NB4 (cell line): ENCODE measurements at regions not wholly inside any gene's neighbourhood (a gene's known extent, or its start where the extent isn't known, plus 50 kb on each side); places are given as distances from the start of the nearest gene placed in this dataset.
"Not testable (repeated sequence)": the region's sequence is repeated elsewhere in the genome, so short reads cannot be mapped to it uniquely, and the experiment has no call there.

Experiments
- DNase-seq: peaks from one replicate; pipeline ENCODE4 v3.0.0; 2010; ENCODE audit warnings: low read depth
- H3K4me3 ChIP-seq: one replicate; pipeline ENCODE4 v1.5.1; 2011; ENCODE audit warnings: mild to moderate bottlenecking, low read depth, low read length, moderate library complexity
- MYC ChIP-seq: IDR thresholded peaks from 2 replicates; pipeline ENCODE4 v1.6.1; 2011; ENCODE audit warnings: low read depth, low read length
- POLR2A ChIP-seq: IDR thresholded peaks from 2 replicates; pipeline ENCODE4 v1.6.1; 2011; ENCODE audit warnings: mild to moderate bottlenecking; ENCODE audit not compliant: insufficient read length; ENCODE audit errors: extremely low read depth
- TF ChIP-seq, protein P1 (sequence below): IDR thresholded peaks from 2 replicates; pipeline ENCODE4 v1.6.1; 2011; ENCODE audit warnings: low read depth, low read length
- TF ChIP-seq, protein P2 (sequence below): IDR thresholded peaks from one replicate; pipeline ENCODE4 v1.5.1; 2012; ENCODE audit warnings: low read depth, low read length

DNA sequence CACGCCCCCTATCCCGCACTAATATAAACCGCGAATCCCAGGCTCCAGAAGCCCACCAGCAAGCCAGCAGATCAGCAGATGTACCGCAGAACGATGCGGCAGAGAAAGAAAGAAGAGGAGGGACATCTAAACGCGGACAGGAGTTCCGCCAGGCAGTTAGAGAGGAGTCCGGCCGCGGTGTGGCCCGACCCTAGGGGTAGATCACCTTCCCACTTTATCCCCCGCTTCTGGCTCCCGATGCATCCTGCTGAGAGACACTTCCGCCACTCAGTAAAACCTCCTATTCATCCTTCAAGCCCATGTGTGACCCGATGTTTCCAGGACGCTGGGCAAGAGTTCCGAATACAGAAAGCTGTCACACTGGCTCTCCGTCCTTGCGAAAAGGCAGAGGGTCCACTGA is 1046.8 kb downstream of the SLITRK5 start:
- no peak for DNase-seq
- H3K4me3 ChIP-seq: no peak overlapping the region
- TF ChIP-seq, protein P1, sequence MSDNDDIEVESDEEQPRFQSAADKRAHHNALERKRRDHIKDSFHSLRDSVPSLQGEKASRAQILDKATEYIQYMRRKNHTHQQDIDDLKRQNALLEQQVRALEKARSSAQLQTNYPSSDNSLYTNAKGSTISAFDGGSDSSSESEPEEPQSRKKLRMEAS: no peak
- TF ChIP-seq, protein P2, sequence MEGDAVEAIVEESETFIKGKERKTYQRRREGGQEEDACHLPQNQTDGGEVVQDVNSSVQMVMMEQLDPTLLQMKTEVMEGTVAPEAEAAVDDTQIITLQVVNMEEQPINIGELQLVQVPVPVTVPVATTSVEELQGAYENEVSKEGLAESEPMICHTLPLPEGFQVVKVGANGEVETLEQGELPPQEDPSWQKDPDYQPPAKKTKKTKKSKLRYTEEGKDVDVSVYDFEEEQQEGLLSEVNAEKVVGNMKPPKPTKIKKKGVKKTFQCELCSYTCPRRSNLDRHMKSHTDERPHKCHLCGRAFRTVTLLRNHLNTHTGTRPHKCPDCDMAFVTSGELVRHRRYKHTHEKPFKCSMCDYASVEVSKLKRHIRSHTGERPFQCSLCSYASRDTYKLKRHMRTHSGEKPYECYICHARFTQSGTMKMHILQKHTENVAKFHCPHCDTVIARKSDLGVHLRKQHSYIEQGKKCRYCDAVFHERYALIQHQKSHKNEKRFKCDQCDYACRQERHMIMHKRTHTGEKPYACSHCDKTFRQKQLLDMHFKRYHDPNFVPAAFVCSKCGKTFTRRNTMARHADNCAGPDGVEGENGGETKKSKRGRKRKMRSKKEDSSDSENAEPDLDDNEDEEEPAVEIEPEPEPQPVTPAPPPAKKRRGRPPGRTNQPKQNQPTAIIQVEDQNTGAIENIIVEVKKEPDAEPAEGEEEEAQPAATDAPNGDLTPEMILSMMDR: no peak
- TF ChIP-seq POLR2A (no peak), MYC (no peak)

DNA sequence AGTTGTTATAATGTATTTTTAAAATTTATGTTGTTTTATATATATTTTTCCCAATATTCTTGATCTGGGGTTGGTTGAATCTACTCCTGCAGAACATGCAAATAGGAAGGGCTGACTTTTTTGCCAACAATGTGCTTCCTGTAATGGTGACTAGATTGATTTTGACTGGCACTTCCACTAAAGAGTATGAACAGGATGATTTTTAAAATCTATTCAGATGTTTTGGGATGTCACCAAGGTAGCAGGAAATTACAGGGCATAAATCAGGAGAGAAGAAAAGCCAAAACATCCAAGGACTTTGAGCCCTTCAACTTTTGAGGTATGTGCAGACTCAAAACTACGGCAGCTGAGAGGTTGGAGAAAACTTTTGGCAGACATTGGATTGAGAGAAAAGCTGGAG is 1047.6 kb downstream of the SLITRK5 start:
- no peak overlapping the region for H3K4me3 ChIP-seq
- no peak for DNase-seq
- no peak for TF ChIP-seq POLR2A
- TF ChIP-seq, protein P2: no peak

DNA sequence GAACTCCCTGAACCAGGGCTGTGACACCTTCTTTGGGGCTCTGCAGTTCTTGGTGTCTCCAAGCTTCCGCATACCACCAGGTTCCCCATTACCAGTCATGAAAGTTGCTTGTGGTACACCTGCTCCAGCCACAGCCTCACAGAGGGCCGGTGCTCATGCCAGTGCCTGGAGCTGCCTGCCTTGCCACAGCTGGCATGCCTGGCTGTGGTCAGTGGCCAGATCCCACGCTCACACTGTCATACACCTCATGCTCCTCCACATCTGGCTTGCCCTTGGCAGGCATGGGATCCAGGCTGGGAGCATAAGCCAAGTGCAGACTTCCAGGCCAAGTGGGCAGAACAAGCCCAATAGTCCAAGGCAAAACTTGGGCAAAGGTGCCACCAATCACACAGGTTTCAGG is 1054.9 kb downstream of the SLITRK5 start:
- no peak for DNase-seq

DNA sequence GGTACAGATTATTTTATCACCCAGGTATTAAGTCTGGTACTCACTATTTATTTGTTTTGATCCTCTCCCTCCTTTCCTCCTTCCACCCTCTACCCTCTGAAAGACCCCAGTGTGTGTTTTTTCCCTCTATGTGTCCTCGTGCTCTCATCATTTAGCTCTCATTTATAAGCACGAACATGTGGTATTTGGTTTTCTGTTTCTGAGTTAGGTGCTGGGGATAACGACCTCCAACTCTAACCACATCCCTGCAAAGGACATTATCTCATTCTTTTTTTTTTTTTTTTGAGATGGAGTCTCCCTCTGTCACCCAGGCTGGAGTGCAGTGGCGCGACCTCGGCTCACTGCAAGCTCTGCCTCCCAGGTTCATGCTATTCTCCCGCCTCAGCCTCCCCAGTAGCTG is 1056.1 kb downstream of the SLITRK5 start:
- DNase-seq: not testable (repeated sequence)

More for the DNA sequence above, 1054.9 kb downstream of the SLITRK5 start:
- no peak overlapping the region for H3K4me3 ChIP-seq
- TF ChIP-seq, protein P2: no peak
- TF ChIP-seq POLR2A (no peak), MYC (no peak)
- TF ChIP-seq, protein P1: no peak

DNA sequence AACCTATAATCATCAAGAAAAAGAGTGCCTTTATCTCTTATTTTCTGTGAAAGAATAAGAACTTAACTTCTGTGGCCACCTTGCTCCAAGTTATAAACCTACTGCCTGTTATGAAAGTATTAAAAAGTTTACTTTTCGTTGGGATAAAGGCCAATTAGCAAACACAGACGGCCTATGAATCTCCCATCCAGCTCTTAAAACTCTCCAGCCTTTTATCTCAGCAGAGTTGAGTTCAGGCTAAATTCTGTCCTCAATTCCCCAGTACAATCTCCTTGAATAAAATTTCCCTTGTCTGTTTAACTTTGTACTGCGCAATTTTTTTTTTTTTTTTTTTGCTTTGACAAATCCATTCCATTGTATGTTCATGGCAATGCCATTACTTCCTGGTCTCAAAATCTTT is 1058.4 kb downstream of the SLITRK5 start:
- H3K4me3 ChIP-seq: no peak overlapping the region
- TF ChIP-seq, protein P1: no peak
- TF ChIP-seq POLR2A (no peak), MYC (no peak)
- TF ChIP-seq, protein P2: no peak
- no peak for DNase-seq

More for the DNA sequence above, 1056.1 kb downstream of the SLITRK5 start:
- not testable (repeated sequence) for H3K4me3 ChIP-seq

DNA sequence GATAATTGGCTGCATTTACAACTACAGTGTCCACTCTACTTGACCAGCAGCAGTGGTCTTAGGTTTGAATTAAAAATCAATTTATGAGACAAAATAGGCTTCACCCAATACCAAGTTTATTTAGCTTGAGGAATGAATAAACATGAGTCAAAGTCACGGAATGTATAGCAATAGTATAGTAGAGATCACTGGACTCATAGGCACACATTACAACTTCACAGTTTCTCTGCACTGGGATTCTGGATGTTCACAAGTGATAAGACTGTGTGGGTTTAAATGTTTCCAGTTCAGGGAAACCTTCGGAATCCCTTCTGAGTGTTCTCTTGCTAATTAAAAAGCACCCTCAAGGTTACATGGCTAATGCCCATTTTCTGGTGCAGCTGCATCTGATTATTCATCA is 1064.9 kb downstream of the SLITRK5 start:
- TF ChIP-seq, protein P1: no peak
- TF ChIP-seq MYC (no peak), POLR2A (no peak)
- TF ChIP-seq, protein P2: no peak
- DNase-seq: no peak
- H3K4me3 ChIP-seq: no peak overlapping the region
